Ovary (tissue), 7 donors: ENCODE measurements at regions not wholly inside any gene's neighbourhood (a gene's known extent, or its start where the extent isn't known, plus 50 kb on each side); places are given as distances from the start of the nearest gene placed in this dataset.

Experiments
- DNase-seq, 5 donors: peaks; one replicate each; pipeline ENCODE4 v3.0.0-alpha.2; 2019 to 2020
- H3K27ac ChIP-seq, 2 donors: fragments of 200-600 bp; one replicate each; pipeline versions ENCODE4 v1.5.1 to v1.8.0; 2019 to 2022
- H3K27me3 ChIP-seq: fragments of 200-600 bp; one replicate; pipeline ENCODE4 v1.8.0; 2022
- H3K36me3 ChIP-seq: fragments of 200-600 bp; sonication (generic); one replicate; pipeline ENCODE4 v1.5.1; 2019
- H3K4me1 ChIP-seq: one replicate; pipeline ENCODE4 v1.8.1; 2013; ENCODE audit warnings: mild to moderate bottlenecking, moderate library complexity; ENCODE audit not compliant: insufficient read depth
- H3K4me3 ChIP-seq: fragments of 200-600 bp; sonication (generic); one replicate; pipeline ENCODE4 v1.5.1; 2017
- H3K9me3 ChIP-seq, 2 donors: fragments of 200-600 bp in 1 of 2; sonication (generic) in 1 of 2; one replicate each; pipeline versions ENCODE4 v1.5.1 to v1.8.1; 2013 to 2019; ENCODE audit warnings: mild to moderate bottlenecking in 1 of 2, moderate library complexity in 1 of 2
- CTCF ChIP-seq, 3 donors: fragments of 450-650 bp in 2 of 3; fragments of 200-600 bp in 1 of 3; IDR thresholded peaks; one replicate each; pipeline versions ENCODE4 v1.5.1 to v1.8.0; 2016 to 2022; ENCODE audit warnings: antibody characterized with exemption in 3 of 3, mild to moderate bottlenecking in 1 of 3
- EP300 ChIP-seq: sonication (generic); formaldehyde crosslinking; IDR thresholded peaks from one replicate; pipeline ENCODE4 v1.6.1; 2017; ENCODE audit warnings: antibody characterized with exemption
- POLR2A ChIP-seq: fragments of 450-650 bp; IDR thresholded peaks from one replicate; pipeline ENCODE4 v1.6.1; 2017; ENCODE audit warnings: antibody characterized with exemption, mild to moderate bottlenecking, moderate library complexity
- WGBS, 3 donors: extraction: QIAGEN DNeasy Blood & Tissue Kit in 1 of 3; methylation state at CpG; one replicate each; pipeline versions ENCODE4 v1.1.5 to v1.1.7; 2013 to 2017; 5-methylcytosine and 5-hydroxymethylcytosine counted together
- intact Hi-C, 4 donors: fragments of 100-400 bp; cut with DNase I; formaldehyde crosslinking; loops; one replicate each; pipeline versions ENCODE4 v1.11.0 to v1.15.1; 2022 to 2023
- donor health status: DM: no; HTN: no; CAD: no; lungs with moderate emphysema.
- donor health status: DM: no; HTN: no; CAD: no.
- donor health status: Bipolar disorder and iron deficiency.
- donor health status: DM: no; HTN: no; CAD: no.
- donor health status: DM: yes; HTN: yes; CAD: no.

GRCh38 chr6:169854083-169854725 lies 102.8 kb downstream of the ERMARD start:
- TF ChIP-seq CTCF (IDR thresholded peaks at IDR 0.05), result no peak
- TF ChIP-seq POLR2A, result no peak
- no peak for TF ChIP-seq EP300
- Histone ChIP-seq H3K4me1 (no peaks in the 10 kb centered on the region), H3K27me3 (no peaks in the 10 kb centered on the region), H3K9me3 (no peaks in the 10 kb centered on the region), H3K4me3 (no peak overlapping the region), H3K36me3 (no peaks in the 10 kb centered on the region), H3K27ac (no peak overlapping the region)
- DNase-seq, result no peak
- 94 to 95% (median 95%) methylated on average over 12 of the region's 12 CpGs for WGBS, 3 donors
- intact Hi-C loops, result loop anchor here in 1 of 4 donors (10.0 kb wide), 1 partner anchor 261 kb away; no protein-coding TSS in a partner anchor

- intact Hi-C loops, result loop anchor here in 1 of 4 donors (10.0 kb wide), 1 partner anchor 261 kb away; no protein-coding TSS in a partner anchor
Observed at GRCh38 chr6:169853196-169854082, 102.0 kb downstream of the ERMARD start.

GRCh38 chr6:169852504-169853195 lies 101.2 kb downstream of the ERMARD start:
- WGBS, 3 donors, result 76 to 85% (median 78%) methylated on average over 5 of the region's 5 CpGs
- H3K27me3 ChIP-seq, result no peaks in the 10 kb centered on the region
- H3K4me3 ChIP-seq, result no peak overlapping the region
- no peak overlapping the region for H3K27ac ChIP-seq
- no peak for DNase-seq
- no peak for TF ChIP-seq POLR2A
- no peak for TF ChIP-seq EP300
- no peak for TF ChIP-seq CTCF (IDR thresholded peaks at IDR 0.05)
- H3K36me3 ChIP-seq, result no peaks in the 10 kb centered on the region
- no peaks in the 10 kb centered on the region for H3K9me3 ChIP-seq
- intact Hi-C loops, result loop anchor here in 1 of 4 donors (10.0 kb wide), 1 partner anchor 262 kb away; no protein-coding TSS in a partner anchor
- H3K4me1 ChIP-seq, result no peaks in the 10 kb centered on the region

More at GRCh38 chr6:169853196-169854082, 102.0 kb downstream of the ERMARD start:
- 75 to 77% (median 76%) methylated on average over 20 of the region's 20 CpGs for WGBS, 3 donors
- Histone ChIP-seq H3K4me1 (no peaks in the 10 kb centered on the region), H3K36me3 (no peaks in the 10 kb centered on the region), H3K27me3 (no peaks in the 10 kb centered on the region), H3K4me3 (no peak overlapping the region), H3K9me3 (no peaks in the 10 kb centered on the region), H3K27ac (no peak overlapping the region)
- DNase-seq, result no peak
- TF ChIP-seq POLR2A, result no peak
- TF ChIP-seq CTCF (IDR thresholded peaks at IDR 0.05), result no peak
- TF ChIP-seq EP300, result no peak
